RWPE2 (cell line): ENCODE measurements at regions not wholly inside any gene's neighbourhood (a gene's known extent, or its start where the extent isn't known, plus 50 kb on each side); places are given as distances from the start of the nearest gene placed in this dataset.

Experiments
- ATAC-seq: fragments of 200-7000 bp; cut with Tn5 transposase; 3 replicates; pipeline ENCODE4 v1.9.1; 2021; ENCODE audit warnings: low read depth
- DNase-seq: peaks from one replicate; pipeline ENCODE4 v3.0.0-alpha.2; 2020; ENCODE audit warnings: low spot score
- H3K27ac ChIP-seq: fragments of 450-650 bp; 2 replicates; pipeline ENCODE4 v1.5.1; 2017; ENCODE audit warnings: mild to moderate bottlenecking; ENCODE audit not compliant: poor library complexity, severe bottlenecking
- H3K27me3 ChIP-seq: fragments of 250-450 bp; sonication (Bioruptor Pico); 2 replicates; pipeline ENCODE4 v1.5.1; 2021; ENCODE audit warnings: mild to moderate bottlenecking, moderate library complexity; ENCODE audit not compliant: insufficient read depth, poor library complexity, severe bottlenecking
- H3K36me3 ChIP-seq: fragments of 250-450 bp; sonication (Bioruptor Pico); 2 replicates; pipeline ENCODE4 v1.5.1; 2020; ENCODE audit warnings: low read depth, mild to moderate bottlenecking, moderate library complexity
- H3K4me1 ChIP-seq: fragments of 250-450 bp; sonication (Bioruptor Pico); 2 replicates; pipeline ENCODE4 v1.5.1; 2021; ENCODE audit warnings: mild to moderate bottlenecking, moderate library complexity; ENCODE audit not compliant: insufficient read depth, poor library complexity, severe bottlenecking
- H3K4me3 ChIP-seq: fragments of 250-450 bp; sonication (Bioruptor Pico); 2 replicates; pipeline ENCODE4 v1.5.1; 2021; ENCODE audit warnings: mild to moderate bottlenecking, moderate library complexity; ENCODE audit not compliant: severe bottlenecking
- H3K9me3 ChIP-seq: fragments of 250-450 bp; sonication (Bioruptor Pico); 2 replicates; pipeline ENCODE4 v1.5.1; 2021; ENCODE audit warnings: mild to moderate bottlenecking, moderate library complexity; ENCODE audit not compliant: severe bottlenecking
- TF ChIP-seq, protein P1 (sequence below): fragments of 450-650 bp; IDR thresholded peaks from one replicate; pipeline ENCODE4 v1.5.1; 2017; ENCODE audit warnings: mild to moderate bottlenecking, moderate library complexity; ENCODE audit not compliant: poor library complexity, severe bottlenecking

DNA sequence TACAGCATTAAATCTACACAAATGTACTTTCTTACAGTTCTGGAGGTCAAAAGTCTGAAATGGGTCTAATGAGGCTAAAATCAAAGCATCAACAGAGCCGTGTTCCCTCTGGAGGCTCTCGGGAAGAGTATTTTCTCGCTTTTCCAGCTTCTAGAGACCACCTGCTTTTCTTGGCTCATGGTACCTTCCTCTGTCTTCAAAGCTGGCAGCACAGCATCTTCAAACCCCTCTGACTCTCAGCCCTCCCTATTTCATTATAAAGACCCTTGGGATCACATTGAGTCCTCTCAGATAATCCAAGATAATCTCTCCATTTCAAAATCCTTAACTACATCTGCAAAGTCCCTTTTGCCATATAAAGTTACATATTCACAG is 117.8 kb upstream of the NCK2 start:
- Histone ChIP-seq H3K4me3 (no peak overlapping the region), H3K4me1 (no peaks in the 10 kb centered on the region), H3K36me3 (no peaks in the 10 kb centered on the region), H3K27me3 (no peaks in the 10 kb centered on the region), H3K27ac (no peak overlapping the region), H3K9me3 (no peaks in the 10 kb centered on the region)
- ATAC-seq (no peak), DNase-seq (no peak)
- TF ChIP-seq, protein P1, sequence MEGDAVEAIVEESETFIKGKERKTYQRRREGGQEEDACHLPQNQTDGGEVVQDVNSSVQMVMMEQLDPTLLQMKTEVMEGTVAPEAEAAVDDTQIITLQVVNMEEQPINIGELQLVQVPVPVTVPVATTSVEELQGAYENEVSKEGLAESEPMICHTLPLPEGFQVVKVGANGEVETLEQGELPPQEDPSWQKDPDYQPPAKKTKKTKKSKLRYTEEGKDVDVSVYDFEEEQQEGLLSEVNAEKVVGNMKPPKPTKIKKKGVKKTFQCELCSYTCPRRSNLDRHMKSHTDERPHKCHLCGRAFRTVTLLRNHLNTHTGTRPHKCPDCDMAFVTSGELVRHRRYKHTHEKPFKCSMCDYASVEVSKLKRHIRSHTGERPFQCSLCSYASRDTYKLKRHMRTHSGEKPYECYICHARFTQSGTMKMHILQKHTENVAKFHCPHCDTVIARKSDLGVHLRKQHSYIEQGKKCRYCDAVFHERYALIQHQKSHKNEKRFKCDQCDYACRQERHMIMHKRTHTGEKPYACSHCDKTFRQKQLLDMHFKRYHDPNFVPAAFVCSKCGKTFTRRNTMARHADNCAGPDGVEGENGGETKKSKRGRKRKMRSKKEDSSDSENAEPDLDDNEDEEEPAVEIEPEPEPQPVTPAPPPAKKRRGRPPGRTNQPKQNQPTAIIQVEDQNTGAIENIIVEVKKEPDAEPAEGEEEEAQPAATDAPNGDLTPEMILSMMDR = no peak

DNA sequence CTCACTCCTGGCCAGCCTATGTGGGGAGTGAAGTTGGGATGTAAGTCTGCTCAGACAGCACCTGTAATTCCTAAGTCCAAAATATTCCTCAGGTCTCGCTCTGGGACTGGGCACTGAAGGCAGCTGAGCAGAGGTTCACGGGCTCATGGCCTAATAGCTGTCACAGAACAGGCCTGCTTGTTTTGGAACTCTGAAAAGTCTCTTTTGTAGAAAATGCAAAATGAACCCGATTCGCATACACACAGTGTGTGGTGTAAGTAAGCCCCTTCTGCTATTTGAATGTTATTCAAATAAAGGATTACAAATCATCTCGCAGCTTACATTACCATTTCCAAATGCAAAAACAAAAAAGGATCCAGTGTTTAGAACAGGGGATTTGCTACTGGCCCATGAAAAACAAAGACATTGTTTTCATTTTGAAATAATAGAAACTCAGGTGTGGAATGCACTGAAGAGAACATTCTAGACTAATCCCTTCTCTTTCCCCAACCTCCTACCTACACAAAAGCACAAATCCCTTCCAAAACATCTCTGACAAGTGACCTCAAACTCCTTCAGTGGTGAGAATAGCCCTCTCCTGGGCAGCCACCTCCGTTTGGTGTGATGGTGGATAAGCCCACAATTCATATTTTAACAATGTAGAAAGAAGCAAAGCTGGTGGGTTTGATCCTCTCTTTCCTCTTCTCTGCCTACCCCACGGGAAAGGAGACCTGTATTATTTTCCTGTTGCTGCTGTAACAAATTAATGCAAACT is 118.3 kb upstream of the NCK2 start:
- no peak for ATAC-seq
- TF ChIP-seq, protein P1 = no peak
- no peaks in the 10 kb centered on the region for H3K9me3 ChIP-seq

DNA sequence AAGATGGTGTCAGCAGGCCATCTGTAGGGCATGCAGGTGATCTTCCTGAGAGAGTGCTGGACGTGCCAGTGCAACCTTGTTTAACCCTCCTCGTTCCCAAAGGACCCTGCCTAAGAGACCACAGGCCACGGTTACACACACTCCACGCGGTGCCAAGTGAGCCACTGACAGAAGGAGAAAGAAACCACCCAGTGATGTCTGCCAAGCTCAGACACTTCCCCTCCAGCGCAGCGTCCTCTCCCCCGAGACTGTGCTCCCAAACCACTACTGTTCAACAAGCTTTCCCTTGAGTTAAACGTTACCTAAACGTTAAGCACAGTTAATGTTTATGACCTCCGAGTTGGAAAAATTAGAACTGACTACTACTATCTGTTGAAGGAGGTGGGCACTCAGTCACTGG is 119.1 kb upstream of the NCK2 start:
- no peak overlapping the region for H3K4me3 ChIP-seq
- ATAC-seq (no peak), DNase-seq (no peak)
- no peaks in the 10 kb centered on the region for H3K9me3 ChIP-seq
- H3K36me3 ChIP-seq = no peaks in the 10 kb centered on the region
- TF ChIP-seq, protein P1 = no peak
- no peaks in the 10 kb centered on the region for H3K27me3 ChIP-seq
- no peaks in the 10 kb centered on the region for H3K4me1 ChIP-seq
- no peak overlapping the region for H3K27ac ChIP-seq

More for the DNA sequence above, 118.3 kb upstream of the NCK2 start:
- DNase-seq = no peak
- Histone ChIP-seq H3K4me1 (no peaks in the 10 kb centered on the region), H3K27ac (no peak overlapping the region), H3K4me3 (no peak overlapping the region), H3K27me3 (no peaks in the 10 kb centered on the region), H3K36me3 (no peaks in the 10 kb centered on the region)

DNA sequence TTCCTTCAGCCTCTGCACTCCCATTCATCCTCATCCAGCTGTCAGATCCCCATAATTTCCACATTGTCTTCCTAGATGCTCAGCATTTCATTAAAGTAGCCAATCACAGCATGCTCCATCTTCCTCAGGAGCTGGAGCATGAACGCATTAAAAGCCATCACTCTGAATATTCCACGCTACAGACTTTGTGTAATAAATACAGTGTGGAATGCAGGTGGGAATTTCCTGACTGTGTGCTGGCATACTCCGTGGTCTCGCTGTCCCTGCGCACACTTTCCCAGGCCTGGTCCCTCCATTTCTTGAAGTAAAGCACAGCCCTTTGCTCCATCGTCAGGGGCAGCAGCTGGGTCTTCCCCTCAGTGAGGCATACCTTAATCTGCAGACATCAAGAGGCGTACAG is 123.7 kb upstream of the NCK2 start:
- H3K27ac ChIP-seq = no peak overlapping the region
- DNase-seq = no peak
- H3K36me3 ChIP-seq = no peaks in the 10 kb centered on the region
- TF ChIP-seq, protein P1 = no peak
- H3K27me3 ChIP-seq = no peaks in the 10 kb centered on the region
- ATAC-seq = no peak
- peaks cover 2% of the 10 kb centered on the region for H3K4me1 ChIP-seq
- H3K4me3 ChIP-seq = no peak overlapping the region
- no peaks in the 10 kb centered on the region for H3K9me3 ChIP-seq

DNA sequence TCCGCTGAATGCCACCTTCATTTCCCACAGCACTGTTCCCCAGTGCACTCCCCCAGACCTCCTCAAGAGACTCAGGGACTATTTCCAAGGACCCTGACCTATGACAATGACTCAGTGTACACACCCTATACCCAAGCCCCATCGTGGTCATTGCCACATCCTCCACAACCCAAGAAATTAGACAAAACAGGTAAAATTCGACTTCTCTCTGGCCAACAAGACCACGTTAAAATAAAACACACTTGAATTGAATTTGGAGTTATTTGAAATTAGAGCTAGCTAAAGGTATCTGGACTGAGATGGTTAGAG is 126.4 kb upstream of the NCK2 start:
- Histone ChIP-seq H3K36me3 (no peaks in the 10 kb centered on the region), H3K4me3 (no peak overlapping the region), H3K9me3 (no peaks in the 10 kb centered on the region), H3K27ac (no peak overlapping the region), H3K4me1 (peaks cover 2% of the 10 kb centered on the region), H3K27me3 (no peaks in the 10 kb centered on the region)
- no peak for DNase-seq
- ATAC-seq = no peak
- TF ChIP-seq, protein P1 = no peak
